Spinal cord (tissue), 9 donors: ENCODE measurements at regions not wholly inside any gene's neighbourhood (a gene's known extent, or its start where the extent isn't known, plus 50 kb on each side); places are given as distances from the start of the nearest gene placed in this dataset.

Experiments used
- DNase-seq, 6 donors: peaks; one replicate each; pipeline versions ENCODE4 v3.0.0 to v3.0.0-alpha.2; 2013 to 2015; ENCODE audit warnings: low spot score in 6 of 6, low read depth in 4 of 6
- H3K27ac ChIP-seq: one replicate; pipeline ENCODE4 v1.5.1; 2013; ENCODE audit warnings: low read depth, low read length, control low read depth
- H3K27me3 ChIP-seq: one replicate; pipeline ENCODE4 v1.6.1; 2013; ENCODE audit warnings: low read length; ENCODE audit not compliant: control insufficient read depth, insufficient read depth
- H3K36me3 ChIP-seq: one replicate; pipeline ENCODE4 v1.6.1; 2013; ENCODE audit warnings: low read length; ENCODE audit not compliant: control insufficient read depth, insufficient read depth
- H3K4me1 ChIP-seq: one replicate; pipeline ENCODE4 v1.6.1; 2013; ENCODE audit warnings: low read length; ENCODE audit not compliant: control insufficient read depth, insufficient read depth
- H3K4me3 ChIP-seq: one replicate; pipeline ENCODE4 v1.5.1; 2013; ENCODE audit warnings: low read depth, low read length, control low read depth
- H3K9me3 ChIP-seq: one replicate; pipeline ENCODE4 v1.6.1; 2013; ENCODE audit warnings: low read length; ENCODE audit not compliant: control insufficient read depth, insufficient read depth
- WGBS: methylation state at CpG from one replicate; pipeline ENCODE4 v1.1.5; 2013; ENCODE audit warnings: missing lambda C conversion rate; ENCODE audit not compliant: insufficient coverage; 5-methylcytosine and 5-hydroxymethylcytosine counted together
- donor health status: healthy.

DNA sequence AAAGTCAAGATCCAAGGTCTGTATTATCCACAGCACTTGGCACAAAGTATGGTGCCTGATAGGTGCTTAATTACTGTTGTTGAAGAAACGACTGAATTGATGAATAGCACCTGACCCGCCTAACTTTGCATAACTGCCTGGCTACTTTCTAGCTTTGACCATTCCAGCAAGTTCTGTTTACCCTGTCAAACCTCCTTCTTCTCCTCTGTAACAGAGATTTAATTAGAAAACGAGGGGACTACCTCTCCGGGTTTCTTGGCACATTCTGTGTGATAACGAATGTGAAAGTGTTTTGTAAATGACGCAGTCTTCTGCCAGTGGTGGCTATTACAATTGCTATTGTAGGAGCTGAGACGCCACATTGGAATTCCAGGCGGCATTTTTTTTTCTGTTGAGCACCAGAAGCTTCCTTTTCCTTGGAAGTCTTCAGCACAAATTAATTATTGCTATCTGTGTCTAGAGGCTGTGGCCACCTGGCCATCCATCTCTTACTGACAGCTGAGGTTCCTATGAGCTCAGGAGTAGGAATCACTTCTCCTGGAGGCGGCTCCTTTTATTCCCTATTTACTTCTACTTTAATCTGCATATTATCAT lies 522.9 kb downstream of the HS3ST4 start:
- DNase-seq, result no peak
- Histone ChIP-seq H3K27ac (no peak overlapping the region), H3K27me3 (no peaks in the 10 kb centered on the region), H3K9me3 (no peaks in the 10 kb centered on the region), H3K36me3 (no peaks in the 10 kb centered on the region), H3K4me3 (no peak overlapping the region), H3K4me1 (no peaks in the 10 kb centered on the region)
- WGBS, result 33% methylated on average over 5 of the region's 9 CpGs

DNA sequence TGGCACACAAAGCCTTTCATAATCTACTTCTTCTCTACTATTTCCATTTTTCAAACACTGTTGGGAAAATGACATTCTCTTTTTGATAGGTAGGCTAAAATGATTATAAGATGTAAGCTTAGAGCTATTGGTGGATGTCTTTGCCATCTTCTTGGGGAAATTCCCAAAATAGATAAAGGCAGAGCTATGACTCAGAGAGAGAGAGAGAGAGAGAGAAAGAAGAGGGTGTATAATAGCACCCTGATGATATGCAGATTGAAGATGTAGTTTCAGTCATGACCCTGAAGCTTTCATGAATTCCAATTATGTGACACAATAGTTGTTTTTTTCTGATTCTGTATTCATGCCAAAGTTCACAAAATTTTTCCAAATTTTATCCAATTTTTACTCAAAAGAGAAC lies 529.1 kb downstream of the HS3ST4 start:
- Histone ChIP-seq H3K4me3 (no peak overlapping the region), H3K36me3 (no peaks in the 10 kb centered on the region), H3K4me1 (no peaks in the 10 kb centered on the region), H3K27ac (no peak overlapping the region), H3K9me3 (no peaks in the 10 kb centered on the region), H3K27me3 (no peaks in the 10 kb centered on the region)
- DNase-seq, result no peak

- Histone ChIP-seq H3K27me3 (no peaks in the 10 kb centered on the region), H3K27ac (no peak overlapping the region), H3K9me3 (no peaks in the 10 kb centered on the region), H3K4me1 (no peaks in the 10 kb centered on the region), H3K36me3 (no peaks in the 10 kb centered on the region), H3K4me3 (no peak overlapping the region)
- 100% methylated on average over 2 of the region's 2 CpGs for WGBS
- DNase-seq, result no peak
These were observed 539.9 kb downstream of the HS3ST4 start for GRCh38 chr16:26231647-26232046.

- 89% methylated on average over 6 of the region's 6 CpGs for WGBS
- Histone ChIP-seq H3K27me3 (no peaks in the 10 kb centered on the region), H3K9me3 (no peaks in the 10 kb centered on the region), H3K36me3 (no peaks in the 10 kb centered on the region), H3K4me3 (no peak overlapping the region), H3K27ac (no peak overlapping the region), H3K4me1 (no peaks in the 10 kb centered on the region)
- no peak for DNase-seq
These were observed 549.0 kb downstream of the HS3ST4 start for GRCh38 chr16:26240807-26241206.

DNA sequence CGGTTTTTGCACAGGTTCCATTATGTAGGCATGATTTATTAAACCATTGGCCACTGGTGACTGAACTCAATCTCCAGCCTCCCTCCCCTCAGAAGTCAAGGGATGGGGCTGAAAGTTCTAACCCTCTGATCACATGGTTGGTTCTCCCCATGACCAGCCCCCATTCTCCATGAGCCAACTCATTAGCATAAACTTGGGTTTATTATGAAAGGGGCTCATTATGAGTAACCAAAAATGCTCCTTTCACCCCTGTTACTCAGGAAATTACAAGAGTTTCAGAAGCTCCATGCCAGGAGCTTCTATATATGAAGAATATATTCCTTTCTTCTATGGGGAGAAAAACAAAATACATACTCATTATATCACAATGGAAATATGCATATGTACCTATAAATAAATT lies 555.3 kb downstream of the HS3ST4 start:
- Histone ChIP-seq H3K4me1 (no peaks in the 10 kb centered on the region), H3K4me3 (no peak overlapping the region), H3K9me3 (no peaks in the 10 kb centered on the region), H3K36me3 (no peaks in the 10 kb centered on the region), H3K27ac (no peak overlapping the region), H3K27me3 (no peaks in the 10 kb centered on the region)
- DNase-seq, result no peak
- 80% methylated on average over 1 of the region's 1 CpG for WGBS

- WGBS, result 91% methylated on average over 2 of the region's 4 CpGs
- Histone ChIP-seq H3K27me3 (no peaks in the 10 kb centered on the region), H3K4me1 (no peaks in the 10 kb centered on the region), H3K27ac (no peak overlapping the region), H3K9me3 (no peaks in the 10 kb centered on the region), H3K4me3 (no peak overlapping the region), H3K36me3 (no peaks in the 10 kb centered on the region)
- no peak for DNase-seq
These were observed 560.8 kb downstream of the HS3ST4 start for GRCh38 chr16:26252598-26252997.

DNA sequence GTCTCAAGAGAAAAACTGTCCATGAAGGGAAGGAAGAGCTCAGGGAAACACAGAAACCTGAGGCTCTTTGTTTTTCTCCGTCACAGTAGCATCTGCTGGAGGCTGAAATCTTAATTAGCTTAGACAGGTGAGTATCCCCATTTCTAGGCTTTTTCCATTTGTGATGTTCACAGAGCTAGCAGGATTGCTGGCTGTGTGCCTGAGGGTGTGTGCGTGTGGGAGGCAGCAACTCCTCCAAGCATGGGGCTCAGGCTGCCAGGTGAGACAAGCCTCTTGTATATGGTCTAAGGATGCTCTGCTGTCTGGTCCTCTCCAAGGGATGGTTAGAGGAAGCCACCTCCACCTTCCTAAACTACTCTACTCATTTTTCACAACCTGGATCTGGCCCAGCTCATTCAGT lies 569.9 kb downstream of the HS3ST4 start:
- 75% methylated on average over 1 of the region's 2 CpGs for WGBS
- H3K36me3 ChIP-seq, result no peaks in the 10 kb centered on the region
- H3K27me3 ChIP-seq, result no peaks in the 10 kb centered on the region
- no peak overlapping the region for H3K27ac ChIP-seq
- no peak for DNase-seq
- no peak overlapping the region for H3K4me3 ChIP-seq
- no peaks in the 10 kb centered on the region for H3K9me3 ChIP-seq
- no peaks in the 10 kb centered on the region for H3K4me1 ChIP-seq

DNA sequence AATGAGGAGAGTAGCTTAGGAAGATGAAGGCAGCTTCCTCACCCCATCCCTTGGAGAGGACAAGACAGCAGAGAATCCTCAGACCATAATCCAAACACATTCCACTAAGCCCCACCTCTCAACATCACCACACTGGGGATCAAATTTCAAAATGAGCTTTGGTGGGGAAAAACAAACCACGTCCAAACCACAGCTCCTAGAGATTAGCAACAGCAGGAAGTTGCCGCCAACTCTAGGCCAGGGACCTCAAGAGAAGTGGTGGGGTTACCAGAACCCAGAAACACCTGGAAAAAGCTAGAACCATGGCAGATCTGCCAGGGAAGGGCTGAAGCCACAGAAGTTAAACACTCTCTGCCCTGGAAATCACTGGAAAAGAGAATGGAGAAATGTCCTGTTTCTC lies 571.6 kb downstream of the HS3ST4 start:
- Histone ChIP-seq H3K27ac (no peak overlapping the region), H3K27me3 (no peaks in the 10 kb centered on the region), H3K4me1 (no peaks in the 10 kb centered on the region), H3K36me3 (no peaks in the 10 kb centered on the region), H3K9me3 (no peaks in the 10 kb centered on the region), H3K4me3 (no peak overlapping the region)
- WGBS, result 100% methylated on average over 1 of the region's 2 CpGs
- DNase-seq, result no peak

DNA sequence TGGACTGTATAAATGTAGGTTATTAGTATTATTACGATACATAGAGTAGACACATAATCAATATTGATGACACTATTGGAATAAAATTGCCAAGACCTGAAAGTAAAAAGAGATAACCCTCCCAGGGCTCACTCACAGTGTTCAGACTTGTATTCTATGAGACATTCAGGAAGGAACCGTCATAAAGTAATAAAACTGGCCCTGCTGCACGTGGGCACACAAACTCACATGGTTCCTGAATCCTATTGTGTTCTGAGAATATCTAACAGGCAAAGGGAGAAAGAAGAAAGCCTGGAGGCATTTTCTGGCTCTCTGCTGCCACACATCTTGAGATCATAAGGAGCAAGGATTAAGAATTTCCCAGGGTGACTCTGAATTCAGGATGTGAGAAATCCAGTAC lies 575.9 kb downstream of the HS3ST4 start:
- DNase-seq, result no peak
- no CpG with 5 or more reads among the region's 3 CpGs for WGBS
- no peaks in the 10 kb centered on the region for H3K36me3 ChIP-seq

DNA sequence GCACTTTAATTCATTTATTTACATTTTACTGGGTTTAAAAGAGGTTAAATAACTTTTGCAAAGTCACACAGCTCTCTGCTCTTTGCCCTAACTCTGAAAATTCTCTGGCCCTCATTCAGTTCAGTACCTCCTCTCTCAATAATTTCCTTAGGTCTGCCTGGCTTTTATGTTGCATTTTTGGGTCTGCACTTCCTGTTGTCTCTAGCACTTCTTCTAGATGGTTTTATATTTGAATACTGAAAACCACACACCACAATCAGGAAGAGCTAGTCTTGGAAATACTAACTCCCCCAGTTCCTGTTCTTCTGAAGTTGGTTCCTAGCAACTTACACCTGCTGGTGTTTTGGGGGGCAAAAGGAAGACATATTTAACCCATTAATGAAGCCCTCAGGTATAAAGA lies 577.9 kb downstream of the HS3ST4 start:
- no peak for DNase-seq
- H3K27ac ChIP-seq, result no peak overlapping the region
- H3K27me3 ChIP-seq, result no peaks in the 10 kb centered on the region
- H3K9me3 ChIP-seq, result no peaks in the 10 kb centered on the region
- H3K36me3 ChIP-seq, result no peaks in the 10 kb centered on the region
- no peak overlapping the region for H3K4me3 ChIP-seq
- no peaks in the 10 kb centered on the region for H3K4me1 ChIP-seq

More for the DNA sequence above, 575.9 kb downstream of the HS3ST4 start:
- Histone ChIP-seq H3K4me1 (no peaks in the 10 kb centered on the region), H3K27ac (no peak overlapping the region), H3K9me3 (no peaks in the 10 kb centered on the region), H3K27me3 (no peaks in the 10 kb centered on the region), H3K4me3 (no peak overlapping the region)
